ENCODE measurements at regions not wholly inside any gene's neighbourhood (a gene's known extent, or its start where the extent isn't known, plus 50 kb on each side); places are given as distances from the start of the nearest gene placed in this dataset.
"Not testable (repeated sequence)": the region's sequence is repeated elsewhere in the genome, so short reads cannot be mapped to it uniquely, and the experiment has no call there.

- not testable (repeated sequence) for DNase-seq (ENCODE audit: low spot score)
Observed at GRCh38 chr2:87540242-87540641, 207.6 kb upstream of the PLGLB2 start.

DNA sequence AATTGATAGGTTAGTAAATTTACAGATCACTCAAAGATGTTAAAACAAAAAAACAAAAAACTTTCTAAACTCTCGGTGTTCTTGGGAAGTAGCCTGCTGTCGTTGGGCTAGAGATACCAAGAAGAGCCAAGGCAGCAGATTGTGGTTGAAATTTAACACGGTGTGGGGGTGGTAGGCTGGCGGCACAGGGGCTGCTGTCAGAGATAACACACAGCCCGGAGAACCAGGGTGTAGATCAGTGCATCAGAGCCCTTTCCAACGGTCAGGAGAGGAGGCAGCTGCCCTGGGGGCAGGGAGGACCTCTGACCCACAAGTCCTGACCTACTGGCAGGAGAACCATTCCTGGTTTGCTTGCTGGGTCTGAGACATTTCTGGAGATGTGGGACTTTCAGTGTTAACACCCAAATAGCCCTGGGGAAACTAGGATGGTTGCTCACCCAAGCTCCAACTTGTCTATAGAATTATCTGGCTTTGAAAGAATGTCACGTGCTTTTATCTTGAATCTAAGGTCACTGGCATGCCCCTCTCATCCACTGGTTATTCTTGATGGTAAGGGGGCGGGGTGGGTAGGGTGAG is 205.2 kb upstream of the PLGLB2 start:
- DNase-seq (ENCODE audit: low spot score), result not testable (repeated sequence)

DNA sequence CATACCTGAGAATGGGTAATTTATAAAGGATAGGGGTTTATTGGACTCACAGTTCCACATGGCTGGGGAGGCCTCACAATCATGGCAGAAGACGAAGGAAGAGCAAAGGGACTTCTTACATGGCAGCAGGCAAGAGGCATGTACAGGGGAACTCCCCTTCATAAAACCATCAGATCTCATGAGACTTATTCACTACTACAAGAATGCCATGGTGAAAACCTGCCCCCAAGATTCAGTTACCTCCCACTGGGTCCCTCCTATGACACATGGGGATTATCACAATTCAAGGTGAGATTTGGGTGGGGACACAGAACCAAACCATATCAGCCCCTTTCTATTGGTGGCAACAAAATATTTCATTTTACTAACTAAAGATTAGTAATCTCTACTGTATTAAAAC is 204.1 kb upstream of the PLGLB2 start:
- DNase-seq (ENCODE audit: low spot score), result not testable (repeated sequence)

DNA sequence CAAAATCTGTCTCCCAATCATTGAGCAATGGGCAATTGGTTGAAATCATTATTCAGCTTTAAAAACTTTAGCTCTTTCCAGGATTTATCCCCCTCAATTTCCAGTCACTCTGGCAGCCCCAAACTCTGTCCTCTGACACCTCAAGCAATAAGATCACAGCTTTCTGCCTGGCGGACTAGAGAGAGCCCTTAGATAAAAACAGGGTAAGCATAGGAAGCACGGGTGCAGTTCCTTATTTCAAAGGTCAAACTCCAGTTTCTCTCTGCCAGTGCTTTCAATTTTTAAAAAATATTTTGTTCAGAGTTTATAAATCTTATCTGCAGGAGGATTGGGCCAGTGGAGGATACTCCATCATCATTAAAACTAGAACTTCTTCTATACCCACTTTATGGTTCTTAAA is 200.8 kb upstream of the PLGLB2 start:
- not testable (repeated sequence) for DNase-seq (ENCODE audit: low spot score)

GRCh38 chr2:87547966-87548365 is 199.9 kb upstream of the PLGLB2 start:
- not testable (repeated sequence) for DNase-seq (ENCODE audit: low spot score)

GRCh38 chr2:87548681-87549536 is 199.0 kb upstream of the PLGLB2 start:
- DNase-seq (ENCODE audit: low spot score), result not testable (repeated sequence)

GRCh38 chr2:87549561-87550202 is 198.2 kb upstream of the PLGLB2 start:
- not testable (repeated sequence) for DNase-seq (ENCODE audit: low spot score)

DNA sequence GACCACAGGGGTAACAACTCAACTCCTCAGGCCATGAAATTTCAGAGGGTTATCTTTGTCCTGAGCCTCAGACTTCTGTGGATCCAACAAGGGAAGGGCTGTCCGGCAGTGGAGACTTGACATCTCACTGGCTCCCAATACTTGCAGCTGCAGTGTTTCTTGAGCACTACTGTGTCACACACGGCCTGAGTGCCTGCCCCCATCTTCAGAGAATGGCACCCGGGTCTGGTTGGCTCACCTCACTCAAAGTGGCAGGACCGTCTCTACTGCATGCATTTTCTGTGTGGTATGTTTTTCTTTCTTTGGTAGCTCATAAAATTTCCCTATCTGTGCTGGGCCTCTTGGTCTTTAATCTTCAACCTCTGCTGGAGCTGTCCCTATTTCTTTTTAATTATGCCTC is 193.2 kb upstream of the PLGLB2 start:
- not testable (repeated sequence) for DNase-seq (ENCODE audit: low spot score)

DNA sequence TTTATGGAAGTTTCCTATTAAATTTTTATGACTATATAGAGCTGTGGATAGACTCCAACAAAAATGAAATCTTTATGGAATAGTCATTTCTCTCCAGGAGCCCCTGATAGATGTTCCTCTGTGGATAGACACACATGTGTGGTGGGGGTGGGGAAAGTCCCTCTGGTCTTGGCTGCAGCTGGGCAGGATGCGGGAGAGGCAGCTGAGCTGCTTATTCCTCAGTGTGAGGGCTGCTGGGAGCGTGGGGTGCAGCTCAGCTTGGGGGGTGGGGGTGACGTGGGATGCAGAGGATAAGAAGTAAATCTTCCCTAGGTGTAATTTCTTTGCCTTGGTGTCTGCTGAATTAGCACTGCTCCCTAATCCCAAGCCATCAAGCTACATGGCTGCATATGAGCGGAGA is 192.8 kb upstream of the PLGLB2 start:
- not testable (repeated sequence) for DNase-seq (ENCODE audit: low spot score)

- not testable (repeated sequence) for DNase-seq (ENCODE audit: low spot score)
Observed at GRCh38 chr2:87559001-87559400, 188.9 kb upstream of the PLGLB2 start.

GRCh38 chr2:87559735-87560134 is 188.2 kb upstream of the PLGLB2 start:
- DNase-seq (ENCODE audit: low spot score), result not testable (repeated sequence)

- not testable (repeated sequence) for DNase-seq (ENCODE audit: low spot score)
Observed at GRCh38 chr2:87565116-87565515, 182.8 kb upstream of the PLGLB2 start.

DNA sequence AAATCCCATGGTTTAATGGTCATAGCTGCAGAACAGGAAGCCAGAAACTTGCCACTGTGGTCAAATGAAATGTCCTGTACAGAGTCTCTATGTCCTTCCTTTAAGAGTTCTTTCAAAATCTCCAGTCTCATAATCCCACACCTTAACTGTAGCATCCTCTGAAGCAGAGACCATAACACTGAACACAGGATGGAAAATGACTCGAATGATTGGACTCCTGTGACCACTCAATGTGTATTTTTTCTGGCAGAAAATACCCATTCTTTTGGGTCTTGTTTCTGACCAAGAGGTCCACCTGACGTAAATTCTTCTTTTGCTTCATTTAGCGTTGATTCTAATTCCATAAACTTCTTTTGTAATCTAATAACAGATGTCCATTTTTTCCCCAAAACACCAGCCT is 181.4 kb upstream of the PLGLB2 start:
- DNase-seq (ENCODE audit: low spot score), result not testable (repeated sequence)

DNA sequence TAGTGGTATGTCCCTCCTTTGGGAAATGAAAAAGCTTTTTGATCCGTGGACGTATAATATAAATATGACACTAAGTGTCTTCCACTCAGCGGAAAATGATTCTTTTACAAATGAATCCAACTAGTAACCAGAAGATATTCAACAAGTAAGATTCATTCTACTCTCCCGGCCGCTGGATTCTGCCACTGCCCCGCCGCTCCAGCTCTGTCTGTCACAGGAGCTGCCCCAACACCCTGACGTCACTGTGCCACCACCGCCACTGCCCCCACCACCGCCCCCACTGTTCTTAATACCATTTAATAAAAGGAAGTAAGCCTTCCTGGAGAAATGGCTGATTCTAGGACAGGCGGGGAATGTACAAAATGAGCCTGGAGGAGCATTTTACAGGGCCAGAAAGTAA is 180.8 kb upstream of the PLGLB2 start:
- DNase-seq (ENCODE audit: low spot score), result not testable (repeated sequence)

GRCh38 chr2:87567912-87568311 is 180.0 kb upstream of the PLGLB2 start:
- not testable (repeated sequence) for DNase-seq (ENCODE audit: low spot score)

DNA sequence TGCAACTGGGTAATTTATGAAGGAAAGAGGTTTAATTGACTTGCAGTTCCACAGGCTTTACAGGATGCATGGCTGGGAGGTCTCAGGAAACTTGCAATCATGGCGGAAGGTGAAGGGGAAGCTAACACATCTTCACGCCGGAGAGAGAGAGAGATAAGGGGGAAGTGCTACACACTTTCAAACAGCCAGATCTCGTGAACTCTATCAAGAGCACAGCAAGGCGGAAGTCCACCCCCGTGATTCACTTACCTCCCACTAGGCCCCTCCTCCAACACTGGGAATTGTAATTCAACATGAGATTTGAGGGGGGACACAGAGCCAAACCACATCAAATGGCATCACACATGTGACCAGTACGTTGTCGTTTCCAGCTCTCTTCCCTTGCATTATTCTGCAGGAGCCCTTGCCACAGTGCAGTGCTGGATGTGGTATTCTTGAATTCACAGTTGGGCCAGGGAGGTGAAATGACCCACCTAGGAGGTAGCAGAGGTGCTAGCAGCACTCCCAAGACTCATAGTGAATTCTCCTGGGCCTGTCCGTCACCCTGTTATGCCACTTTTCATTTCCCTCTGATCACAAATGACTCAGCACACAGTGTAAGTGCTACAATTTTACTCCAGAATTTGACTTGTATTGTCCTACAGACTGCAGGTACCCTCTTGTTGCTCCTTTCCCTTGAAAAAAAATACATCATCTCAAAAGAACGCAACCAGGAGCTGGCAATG is 179.2 kb upstream of the PLGLB2 start:
- DNase-seq (ENCODE audit: low spot score), result not testable (repeated sequence)

GRCh38 chr2:87569689-87570397 is 178.0 kb upstream of the PLGLB2 start:
- DNase-seq (ENCODE audit: low spot score), result not testable (repeated sequence)

DNA sequence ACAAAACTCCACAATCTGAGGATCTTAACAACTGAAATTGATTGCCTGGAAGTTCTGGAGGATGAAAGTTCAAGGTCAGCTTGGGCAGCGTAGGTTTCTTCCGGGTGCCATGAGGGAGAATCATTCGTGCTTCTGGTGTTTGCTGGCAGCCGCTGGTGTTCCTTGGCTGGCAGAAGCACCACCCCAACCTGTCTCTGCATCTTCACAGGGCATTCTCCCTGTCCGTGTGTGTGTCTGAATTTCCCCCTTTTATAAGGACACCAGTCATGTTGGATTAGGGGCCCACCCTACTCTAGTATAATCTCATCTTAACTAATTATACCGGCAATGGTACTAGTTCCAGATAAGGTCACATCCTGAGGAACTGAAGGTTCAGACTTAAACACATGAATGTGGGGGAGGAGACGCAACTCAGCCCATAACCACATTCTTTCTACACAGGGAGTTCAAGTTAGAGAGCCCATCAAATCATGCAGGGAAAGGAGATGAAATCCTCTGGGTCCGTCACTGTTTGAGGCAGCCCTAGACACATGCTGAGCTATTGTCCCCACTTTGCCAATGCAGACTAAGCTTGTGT is 175.9 kb upstream of the PLGLB2 start:
- DNase-seq (ENCODE audit: low spot score), result not testable (repeated sequence)

DNA sequence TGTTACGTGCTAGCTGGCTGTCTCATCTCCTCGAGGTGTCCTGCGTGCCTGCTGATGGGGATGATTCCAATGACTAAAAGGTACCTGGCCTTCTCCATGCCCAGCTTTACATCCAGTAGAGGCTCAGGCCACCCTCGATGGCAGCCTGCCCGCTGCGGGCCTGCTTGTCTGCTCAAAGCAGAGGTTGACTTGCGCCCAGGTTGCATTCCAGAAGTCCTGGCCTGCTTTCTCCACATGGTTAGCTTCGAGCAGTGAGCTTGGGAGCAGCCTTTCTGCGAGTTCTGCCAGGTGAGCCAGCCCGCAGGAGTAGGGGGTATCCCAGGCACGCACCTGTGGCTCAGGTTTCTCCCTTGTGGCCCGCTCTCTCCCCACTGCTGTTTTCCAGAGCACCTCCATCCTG is 175.0 kb upstream of the PLGLB2 start:
- not testable (repeated sequence) for DNase-seq (ENCODE audit: low spot score)

DNA sequence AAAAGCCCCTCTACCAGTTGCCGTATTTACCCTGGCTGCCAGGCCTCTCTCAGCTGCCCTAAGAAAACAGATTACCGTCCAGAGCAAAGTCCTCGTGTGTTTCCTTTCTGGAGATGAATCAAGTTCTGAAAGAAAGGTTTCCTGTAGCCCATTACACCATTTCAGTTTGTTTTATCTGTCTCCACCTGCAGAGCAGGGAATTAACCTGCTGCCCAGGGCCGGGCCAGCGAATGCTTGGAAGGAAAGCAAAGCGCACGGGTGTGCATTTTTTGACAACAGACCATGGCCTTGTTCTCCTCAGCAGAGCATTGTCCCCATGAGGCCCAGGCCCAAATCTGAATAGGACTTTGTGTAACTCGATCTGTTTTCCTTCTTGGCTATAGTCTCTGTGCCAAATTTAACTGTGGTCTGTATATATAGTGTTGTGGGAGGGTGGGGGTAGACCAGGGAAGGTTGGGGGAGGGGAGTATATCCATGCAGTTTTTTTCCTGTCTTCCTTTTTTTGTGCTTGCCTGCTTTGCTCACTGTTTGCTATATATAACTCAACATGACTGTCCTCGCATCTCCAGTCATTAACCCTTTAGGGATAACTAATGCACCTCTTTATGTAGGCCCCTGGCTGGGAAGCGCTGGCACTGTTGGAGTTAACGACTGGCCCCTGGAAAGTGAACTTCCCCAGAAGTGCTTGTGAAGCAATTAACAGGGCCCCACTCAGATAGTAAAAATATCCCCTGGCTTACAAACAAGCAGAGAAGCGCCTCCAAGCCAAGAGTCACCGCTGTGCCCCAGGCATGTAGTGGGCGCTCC is 174.3 kb upstream of the PLGLB2 start:
- not testable (repeated sequence) for DNase-seq (ENCODE audit: low spot score)
